ENCODE measurements at regions not wholly inside any gene's neighbourhood (a gene's known extent, or its start where the extent isn't known, plus 50 kb on each side); places are given as distances from the start of the nearest gene placed in this dataset.

DNA sequence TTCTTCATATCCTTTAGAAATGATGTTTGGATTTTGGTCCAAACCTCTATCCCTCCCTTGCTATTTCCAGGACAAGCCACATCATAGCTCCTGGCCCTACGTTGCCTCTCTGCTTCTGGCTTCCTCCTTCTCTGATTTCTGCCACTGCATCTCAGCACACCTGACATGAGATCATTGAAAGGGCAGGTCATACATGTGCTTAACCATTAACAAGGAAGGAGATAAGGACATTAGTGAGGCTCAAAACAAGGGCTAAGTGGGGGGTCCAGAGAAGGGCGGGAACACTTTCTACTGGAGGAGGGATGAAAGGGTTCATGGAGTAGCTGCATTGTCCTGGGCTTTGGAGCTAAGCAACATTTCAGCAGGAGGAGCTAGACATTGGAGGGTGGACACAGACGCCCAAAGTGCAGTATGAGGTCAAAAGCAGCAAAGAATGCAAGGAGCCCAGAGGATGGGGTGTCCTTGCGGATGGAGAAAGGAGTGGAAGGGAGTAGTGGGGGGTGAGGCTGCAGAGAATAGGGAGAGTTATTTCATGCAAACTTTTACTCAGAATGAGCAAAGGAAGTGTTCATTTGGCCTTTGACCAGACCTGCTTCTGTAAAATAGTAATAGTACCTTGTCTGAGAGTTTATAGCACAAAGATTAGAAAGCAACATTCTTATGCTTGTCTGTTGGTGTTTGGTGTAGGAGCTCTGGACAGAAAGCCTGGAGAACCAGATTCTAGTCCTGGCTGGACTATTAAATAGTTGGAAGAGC lies 102.4 kb upstream of the CREB5 start:
- TF ChIP-seq, protein P1, sequence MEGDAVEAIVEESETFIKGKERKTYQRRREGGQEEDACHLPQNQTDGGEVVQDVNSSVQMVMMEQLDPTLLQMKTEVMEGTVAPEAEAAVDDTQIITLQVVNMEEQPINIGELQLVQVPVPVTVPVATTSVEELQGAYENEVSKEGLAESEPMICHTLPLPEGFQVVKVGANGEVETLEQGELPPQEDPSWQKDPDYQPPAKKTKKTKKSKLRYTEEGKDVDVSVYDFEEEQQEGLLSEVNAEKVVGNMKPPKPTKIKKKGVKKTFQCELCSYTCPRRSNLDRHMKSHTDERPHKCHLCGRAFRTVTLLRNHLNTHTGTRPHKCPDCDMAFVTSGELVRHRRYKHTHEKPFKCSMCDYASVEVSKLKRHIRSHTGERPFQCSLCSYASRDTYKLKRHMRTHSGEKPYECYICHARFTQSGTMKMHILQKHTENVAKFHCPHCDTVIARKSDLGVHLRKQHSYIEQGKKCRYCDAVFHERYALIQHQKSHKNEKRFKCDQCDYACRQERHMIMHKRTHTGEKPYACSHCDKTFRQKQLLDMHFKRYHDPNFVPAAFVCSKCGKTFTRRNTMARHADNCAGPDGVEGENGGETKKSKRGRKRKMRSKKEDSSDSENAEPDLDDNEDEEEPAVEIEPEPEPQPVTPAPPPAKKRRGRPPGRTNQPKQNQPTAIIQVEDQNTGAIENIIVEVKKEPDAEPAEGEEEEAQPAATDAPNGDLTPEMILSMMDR (IDR thresholded peaks at IDR 0.05) = no peak
- TF ChIP-seq POLR2A (IDR thresholded peaks at IDR 0.05) = no peak
